ENCODE measurements at regions not wholly inside any gene's neighbourhood (a gene's known extent, or its start where the extent isn't known, plus 50 kb on each side); places are given as distances from the start of the nearest gene placed in this dataset.

DNA sequence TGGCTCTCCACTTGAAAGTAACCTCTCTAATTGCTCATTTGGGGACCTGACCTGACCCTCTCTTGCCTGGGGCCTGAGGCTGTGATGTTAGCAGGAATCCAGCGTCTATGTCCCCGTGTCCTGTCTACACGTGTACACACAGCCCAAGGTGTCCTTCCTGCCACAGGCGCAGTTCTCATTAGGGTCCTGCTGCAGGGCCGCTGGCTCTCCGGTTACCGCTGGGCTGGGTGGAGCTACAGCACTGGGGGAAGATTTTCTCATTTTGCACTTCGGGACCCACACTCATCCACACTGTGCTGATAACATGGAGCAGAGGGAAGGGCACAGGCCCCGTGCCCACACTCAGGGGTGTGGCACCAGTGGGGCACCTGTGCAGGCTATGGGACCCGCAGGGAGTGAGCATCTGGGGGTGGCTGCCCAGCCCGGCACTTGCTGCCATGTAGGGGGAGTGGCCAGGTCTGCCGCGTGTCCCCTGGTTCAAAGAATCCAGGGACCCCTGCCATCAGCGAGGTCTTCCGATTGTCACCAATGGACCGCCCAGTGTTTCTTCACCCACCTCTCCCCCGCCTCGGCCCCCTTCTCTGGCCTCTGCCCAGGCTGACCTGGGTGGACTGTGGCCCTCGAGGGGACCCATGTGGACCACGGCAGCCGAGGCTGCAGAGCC lies 98.7 kb upstream of the SFSWAP start:
- no peak for DNase-seq (ENCODE audit: low read depth)
- TF ChIP-seq, protein P1, sequence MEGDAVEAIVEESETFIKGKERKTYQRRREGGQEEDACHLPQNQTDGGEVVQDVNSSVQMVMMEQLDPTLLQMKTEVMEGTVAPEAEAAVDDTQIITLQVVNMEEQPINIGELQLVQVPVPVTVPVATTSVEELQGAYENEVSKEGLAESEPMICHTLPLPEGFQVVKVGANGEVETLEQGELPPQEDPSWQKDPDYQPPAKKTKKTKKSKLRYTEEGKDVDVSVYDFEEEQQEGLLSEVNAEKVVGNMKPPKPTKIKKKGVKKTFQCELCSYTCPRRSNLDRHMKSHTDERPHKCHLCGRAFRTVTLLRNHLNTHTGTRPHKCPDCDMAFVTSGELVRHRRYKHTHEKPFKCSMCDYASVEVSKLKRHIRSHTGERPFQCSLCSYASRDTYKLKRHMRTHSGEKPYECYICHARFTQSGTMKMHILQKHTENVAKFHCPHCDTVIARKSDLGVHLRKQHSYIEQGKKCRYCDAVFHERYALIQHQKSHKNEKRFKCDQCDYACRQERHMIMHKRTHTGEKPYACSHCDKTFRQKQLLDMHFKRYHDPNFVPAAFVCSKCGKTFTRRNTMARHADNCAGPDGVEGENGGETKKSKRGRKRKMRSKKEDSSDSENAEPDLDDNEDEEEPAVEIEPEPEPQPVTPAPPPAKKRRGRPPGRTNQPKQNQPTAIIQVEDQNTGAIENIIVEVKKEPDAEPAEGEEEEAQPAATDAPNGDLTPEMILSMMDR (IDR thresholded peaks at IDR 0.05; ENCODE audit: insufficient read depth, low read length, poor library complexity, severe bottlenecking) = no peak
- no peaks in the 10 kb centered on the region for H3K27me3 ChIP-seq (ENCODE audit: control insufficient read depth, insufficient read depth, low read length)
- H3K4me3 ChIP-seq (ENCODE audit: low read depth, low read length) = no peak overlapping the region
- H3K36me3 ChIP-seq (ENCODE audit: control insufficient read depth, insufficient read depth, low read length) = no peaks in the 10 kb centered on the region

DNA sequence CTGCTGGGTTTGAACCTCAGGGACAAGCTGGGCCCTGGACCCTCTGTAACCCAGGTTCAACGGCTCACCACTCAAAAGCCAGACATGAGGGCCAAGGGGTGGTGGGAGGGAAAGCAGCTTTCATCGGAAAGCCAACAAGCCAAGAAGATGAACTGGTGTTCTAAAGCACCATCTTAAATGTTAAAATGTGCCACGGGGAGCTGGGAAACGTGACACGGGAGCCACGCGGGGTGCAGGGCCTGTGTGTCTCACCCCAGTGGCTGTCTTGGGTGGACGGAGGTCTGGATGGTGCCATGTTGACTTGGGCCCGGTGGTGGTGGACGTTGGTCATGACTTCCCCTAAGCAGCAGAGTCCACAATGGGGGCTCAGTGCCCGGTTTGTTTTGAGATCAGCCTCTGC lies 97.7 kb upstream of the SFSWAP start:
- TF ChIP-seq, protein P1 (IDR thresholded peaks at IDR 0.05; ENCODE audit: insufficient read depth, low read length, poor library complexity, severe bottlenecking) = no peak
- no peaks in the 10 kb centered on the region for H3K36me3 ChIP-seq (ENCODE audit: control insufficient read depth, insufficient read depth, low read length)
- no peaks in the 10 kb centered on the region for H3K27me3 ChIP-seq (ENCODE audit: control insufficient read depth, insufficient read depth, low read length)
- DNase-seq (ENCODE audit: low read depth) = no peak
- H3K4me3 ChIP-seq (ENCODE audit: low read depth, low read length) = no peak overlapping the region

DNA sequence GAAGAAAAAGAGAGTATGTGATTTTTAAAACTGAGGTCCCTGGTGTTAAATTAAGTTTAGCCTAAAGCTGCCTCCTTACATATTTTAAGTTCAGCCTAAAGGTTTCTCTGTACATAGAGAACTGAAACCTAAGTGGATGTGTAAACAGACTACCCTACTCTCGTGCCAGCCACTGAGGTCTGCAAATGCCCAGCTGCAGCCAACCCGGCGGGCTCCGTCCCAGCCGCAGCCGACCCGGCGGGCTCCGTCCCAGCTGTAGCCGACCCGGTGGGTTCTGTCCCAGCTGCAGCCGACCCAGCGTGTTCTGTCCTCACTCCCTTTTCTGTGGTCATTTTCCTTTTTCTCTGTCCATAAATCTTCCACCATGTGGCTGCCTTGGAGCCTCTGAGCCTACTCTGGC lies 97.2 kb upstream of the SFSWAP start:
- Histone ChIP-seq H3K36me3 (ENCODE audit: control insufficient read depth, insufficient read depth, low read length) (no peaks in the 10 kb centered on the region), H3K4me3 (ENCODE audit: low read depth, low read length) (no peak overlapping the region), H3K27me3 (ENCODE audit: control insufficient read depth, insufficient read depth, low read length) (no peaks in the 10 kb centered on the region)
- TF ChIP-seq, protein P1 (IDR thresholded peaks at IDR 0.05; ENCODE audit: insufficient read depth, low read length, poor library complexity, severe bottlenecking) = no peak
- DNase-seq (ENCODE audit: low read depth) = no peak

DNA sequence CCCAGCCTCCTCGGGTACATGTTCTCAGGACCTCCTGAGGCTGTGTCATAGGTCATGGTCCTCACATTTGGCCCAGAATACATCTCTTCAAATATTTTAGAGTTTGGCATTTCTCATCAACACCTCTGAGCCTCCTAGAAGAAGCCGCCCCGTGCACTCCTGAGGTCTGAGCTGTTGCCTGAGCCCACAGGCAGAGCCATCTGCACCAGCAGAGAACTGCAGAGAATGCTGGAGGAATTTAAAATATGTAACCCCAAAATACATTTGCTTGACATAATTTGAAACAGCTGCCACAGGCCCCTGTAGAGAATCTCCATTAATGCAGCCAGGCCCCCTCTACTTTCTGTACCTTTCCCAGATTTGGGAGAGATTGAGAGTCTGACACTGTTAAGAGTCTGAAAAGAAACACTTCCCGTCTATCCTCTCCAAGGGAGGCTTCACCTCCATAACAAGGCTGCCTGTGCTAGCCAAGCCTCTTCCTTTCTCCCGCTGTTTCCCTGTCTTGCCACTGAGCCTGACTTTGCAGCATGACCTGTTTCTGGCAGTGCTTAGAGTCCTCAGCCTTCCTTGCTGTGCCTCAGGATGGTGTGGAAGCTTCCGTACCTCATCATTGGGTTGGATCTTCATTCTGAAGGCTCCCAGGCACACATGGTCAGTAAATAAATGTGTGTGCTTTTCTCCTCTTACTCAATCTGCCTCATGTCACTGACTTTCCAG lies 95.4 kb upstream of the SFSWAP start:
- TF ChIP-seq, protein P1 (IDR thresholded peaks at IDR 0.05; ENCODE audit: insufficient read depth, low read length, poor library complexity, severe bottlenecking) = no peak
- Histone ChIP-seq H3K27me3 (ENCODE audit: control insufficient read depth, insufficient read depth, low read length) (no peaks in the 10 kb centered on the region), H3K36me3 (ENCODE audit: control insufficient read depth, insufficient read depth, low read length) (no peaks in the 10 kb centered on the region), H3K4me3 (ENCODE audit: low read depth, low read length) (no peak overlapping the region)
- no peak for DNase-seq (ENCODE audit: low read depth)

DNA sequence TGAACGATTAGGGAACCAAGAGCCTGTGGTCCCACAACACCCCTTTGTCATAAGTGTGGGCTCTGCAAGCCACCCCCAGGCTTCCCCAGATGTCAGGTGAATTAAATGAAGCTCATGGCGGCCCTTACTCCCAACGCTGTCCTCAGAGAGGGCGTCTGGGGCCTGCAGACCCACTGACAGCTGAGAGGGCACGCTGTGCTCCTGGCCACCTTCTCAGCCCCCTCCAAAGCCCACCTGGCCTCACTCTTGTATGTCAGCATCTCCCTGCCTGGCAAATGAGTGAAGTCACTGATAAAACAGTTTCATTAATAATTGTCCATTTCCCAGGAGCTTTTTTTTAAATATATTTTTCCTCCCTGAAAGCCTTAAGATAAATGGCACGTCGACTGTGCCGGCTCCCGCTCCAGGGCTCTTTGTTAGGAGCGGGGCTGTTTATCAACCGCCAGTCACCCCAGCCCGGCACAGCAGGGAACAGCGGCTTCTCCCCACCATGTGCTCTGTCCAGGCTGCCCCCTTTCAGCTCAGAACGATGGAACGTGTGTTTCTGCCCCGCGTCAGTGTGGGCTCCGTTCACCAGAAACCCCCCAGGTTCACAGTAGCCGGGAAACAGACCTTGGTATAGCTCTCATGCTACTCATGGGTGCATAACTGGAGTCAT lies 94.7 kb upstream of the SFSWAP start:
- DNase-seq (ENCODE audit: low read depth) = no peak

More for the DNA sequence above, 94.7 kb upstream of the SFSWAP start:
- no peaks in the 10 kb centered on the region for H3K27me3 ChIP-seq (ENCODE audit: control insufficient read depth, insufficient read depth, low read length)
- TF ChIP-seq, protein P1 (IDR thresholded peaks at IDR 0.05; ENCODE audit: insufficient read depth, low read length, poor library complexity, severe bottlenecking) = no peak
- H3K36me3 ChIP-seq (ENCODE audit: control insufficient read depth, insufficient read depth, low read length) = no peaks in the 10 kb centered on the region
- no peak overlapping the region for H3K4me3 ChIP-seq (ENCODE audit: low read depth, low read length)
